WTC11 (cell line): ENCODE measurements at regions not wholly inside any gene's neighbourhood (a gene's known extent, or its start where the extent isn't known, plus 50 kb on each side); places are given as distances from the start of the nearest gene placed in this dataset.

Experiments used
- CTCF ChIP-seq: fragments of 200-600 bp; IDR thresholded peaks from 2 replicates; pipeline ENCODE4 v1.8.0; 2022; ENCODE audit warnings: antibody characterized with exemption
- TP53 ChIP-seq: sonication (generic); formaldehyde crosslinking; IDR thresholded peaks from 2 replicates; pipeline ENCODE4 v1.8.1; 2023; ENCODE audit warnings: mild to moderate bottlenecking, missing genetic modification reagents
- USF2 ChIP-seq: sonication (generic); formaldehyde crosslinking; IDR thresholded peaks from 2 replicates; pipeline ENCODE4 v1.8.1; 2023; ENCODE audit warnings: mild to moderate bottlenecking, missing genetic modification reagents, moderate library complexity

- TF ChIP-seq CTCF, result no peak
- no peak for TF ChIP-seq TP53 (CRISPR knock-in tag)
- TF ChIP-seq USF2 (CRISPR knock-in tag), result no peak
Observed at GRCh38 chrX:92283308-92283707, 504.1 kb downstream of the PCDH11X start.
